ENCODE measurements at regions not wholly inside any gene's neighbourhood (a gene's known extent, or its start where the extent isn't known, plus 50 kb on each side); places are given as distances from the start of the nearest gene placed in this dataset.

- Histone ChIP-seq H3K27me3 (ENCODE audit: control insufficient read depth, insufficient read depth, low read length) (no peaks in the 10 kb centered on the region), H3K9me3 (ENCODE audit: control insufficient read depth in 2 of 3, insufficient read depth in 1 of 3, low read length in 3 of 3) (no peaks in the 10 kb centered on the region), H3K9ac (ENCODE audit: low read length in 3 of 3) (no peak overlapping the region), H3K4me1 (ENCODE audit: control insufficient read depth in 2 of 3, insufficient read depth in 2 of 3, low read depth in 1 of 3, low read length in 3 of 3) (no peaks in the 10 kb centered on the region), H3K4me3 (ENCODE audit: low read length in 3 of 3) (no peak overlapping the region), H3K36me3 (ENCODE audit: control insufficient read depth in 2 of 3, insufficient read depth in 3 of 3, low read length in 3 of 3) (no peaks in the 10 kb centered on the region), H3K27ac (ENCODE audit: low read depth in 2 of 2, low read length in 2 of 2) (no peak overlapping the region)
- TF ChIP-seq CTCF (IDR thresholded peaks at IDR 0.05; ENCODE audit: borderline replicate concordance, extremely low read depth, insufficient read depth), result no peak
- intact Hi-C loops (cut with DNase I), result no loop called here
- DNase-seq (no peak), FAIRE-seq (no peak)
Measured at GRCh38 chr5:4245511-4245910, 649.9 kb downstream of the IRX1 start.

GRCh38 chr5:4246447-4246846 lies 650.8 kb downstream of the IRX1 start:
- Histone ChIP-seq H3K36me3 (ENCODE audit: control insufficient read depth in 2 of 3, insufficient read depth in 3 of 3, low read length in 3 of 3) (no peaks in the 10 kb centered on the region), H3K27ac (ENCODE audit: low read depth in 2 of 2, low read length in 2 of 2) (no peak overlapping the region), H3K9ac (ENCODE audit: low read length in 3 of 3) (no peak overlapping the region), H3K4me3 (ENCODE audit: low read length in 3 of 3) (no peak overlapping the region), H3K9me3 (ENCODE audit: control insufficient read depth in 2 of 3, insufficient read depth in 1 of 3, low read length in 3 of 3) (no peaks in the 10 kb centered on the region), H3K4me1 (ENCODE audit: control insufficient read depth in 2 of 3, insufficient read depth in 2 of 3, low read depth in 1 of 3, low read length in 3 of 3) (no peaks in the 10 kb centered on the region), H3K27me3 (ENCODE audit: control insufficient read depth, insufficient read depth, low read length) (no peaks in the 10 kb centered on the region)
- no peak for FAIRE-seq
- no peak for TF ChIP-seq CTCF (IDR thresholded peaks at IDR 0.05; ENCODE audit: borderline replicate concordance, extremely low read depth, insufficient read depth)
- intact Hi-C loops (cut with DNase I), result no loop called here
- DNase-seq, result no peak

DNA sequence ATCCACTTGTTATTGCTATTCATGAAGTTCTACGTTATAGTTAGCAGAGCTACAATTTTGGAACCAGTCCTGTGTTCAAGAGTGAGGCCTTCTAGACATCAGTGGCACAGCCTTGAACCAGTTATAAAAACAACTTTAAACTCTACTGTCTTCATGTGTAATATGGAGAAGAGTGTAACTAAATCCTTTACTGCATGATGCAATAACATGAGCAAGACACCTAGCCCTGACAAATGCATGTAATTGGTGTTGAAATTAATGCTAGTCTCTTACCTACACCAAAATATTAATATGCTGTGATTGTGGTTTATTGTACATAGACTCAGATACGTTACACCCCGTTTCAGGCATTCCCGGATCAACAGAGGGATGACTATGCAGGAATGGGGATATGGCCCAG lies 654.6 kb downstream of the IRX1 start:
- H3K4me1 ChIP-seq (ENCODE audit: control insufficient read depth in 2 of 3, insufficient read depth in 2 of 3, low read depth in 1 of 3, low read length in 3 of 3), result no peaks in the 10 kb centered on the region
- no peaks in the 10 kb centered on the region for H3K27me3 ChIP-seq (ENCODE audit: control insufficient read depth, insufficient read depth, low read length)
- no peaks in the 10 kb centered on the region for H3K36me3 ChIP-seq (ENCODE audit: control insufficient read depth in 2 of 3, insufficient read depth in 3 of 3, low read length in 3 of 3)
- TF ChIP-seq CTCF (IDR thresholded peaks at IDR 0.05; ENCODE audit: borderline replicate concordance, extremely low read depth, insufficient read depth), result no peak
- no peak overlapping the region for H3K9ac ChIP-seq (ENCODE audit: low read length in 3 of 3)
- no peak overlapping the region for H3K4me3 ChIP-seq (ENCODE audit: low read length in 3 of 3)
- DNase-seq (no peak), FAIRE-seq (no peak)
- intact Hi-C loops (cut with DNase I), result no loop called here
- H3K27ac ChIP-seq (ENCODE audit: low read depth in 2 of 2, low read length in 2 of 2), result no peak overlapping the region
- H3K9me3 ChIP-seq (ENCODE audit: control insufficient read depth in 2 of 3, insufficient read depth in 1 of 3, low read length in 3 of 3), result no peaks in the 10 kb centered on the region

GRCh38 chr5:4252385-4252784 lies 656.8 kb downstream of the IRX1 start:
- TF ChIP-seq CTCF (IDR thresholded peaks at IDR 0.05; ENCODE audit: borderline replicate concordance, extremely low read depth, insufficient read depth), result no peak

More at GRCh38 chr5:4252385-4252784, 656.8 kb downstream of the IRX1 start:
- Histone ChIP-seq H3K27ac (ENCODE audit: low read depth in 2 of 2, low read length in 2 of 2) (no peak overlapping the region), H3K9me3 (ENCODE audit: control insufficient read depth in 2 of 3, insufficient read depth in 1 of 3, low read length in 3 of 3) (no peaks in the 10 kb centered on the region), H3K9ac (ENCODE audit: low read length in 3 of 3) (no peak overlapping the region), H3K27me3 (ENCODE audit: control insufficient read depth, insufficient read depth, low read length) (no peaks in the 10 kb centered on the region), H3K4me3 (ENCODE audit: low read length in 3 of 3) (no peak overlapping the region), H3K36me3 (ENCODE audit: control insufficient read depth in 2 of 3, insufficient read depth in 3 of 3, low read length in 3 of 3) (no peaks in the 10 kb centered on the region), H3K4me1 (ENCODE audit: control insufficient read depth in 2 of 3, insufficient read depth in 2 of 3, low read depth in 1 of 3, low read length in 3 of 3) (no peaks in the 10 kb centered on the region)
- DNase-seq, result no peak
- intact Hi-C loops (cut with DNase I), result no loop called here
- no peak for FAIRE-seq

All from kidney (tissue), 13 donors.